ENCODE measurements at regions not wholly inside any gene's neighbourhood (a gene's known extent, or its start where the extent isn't known, plus 50 kb on each side); places are given as distances from the start of the nearest gene placed in this dataset.

- Histone ChIP-seq H3K4me1 (no peaks in the 10 kb centered on the region), H3K4me3 (no peak overlapping the region), H3K27ac (no peak overlapping the region), H3K4me2 (no peak overlapping the region), H3K9me3 (no peaks in the 10 kb centered on the region)
- FAIRE-seq = no peak
- ATAC-seq = no peak
- ChIA-PET CTCF (no interaction called here), POLR2A (no interaction called here)
- no peak for DNase-seq (ENCODE audit: low read depth in 1 of 2, low spot score in 1 of 2)
- TF ChIP-seq CTCF (IDR thresholded peaks at IDR 0.05) = no peak
- TF ChIP-seq RAD21 (conservative IDR thresholded peaks at IDR 0.05 in 1 of 2, IDR thresholded peaks at IDR 0.05 in 1 of 2) = no peak
- no peak for TF ChIP-seq SREBF2 (IDR thresholded peaks at IDR 0.05)
- TF ChIP-seq HMGXB4 (CRISPR knock-in tag; IDR thresholded peaks at IDR 0.05; ENCODE audit: borderline replicate concordance) = no peak
- no peak for TF ChIP-seq TP53 (CRISPR knock-in tag; IDR thresholded peaks at IDR 0.05)
- no peak for TF ChIP-seq ZNF302 (CRISPR knock-in tag; IDR thresholded peaks at IDR 0.05)
- no peak for TF ChIP-seq CBX2 (IDR thresholded peaks at IDR 0.05; ENCODE audit: borderline replicate concordance, low read depth)
- 22% methylated on average over 3 of the region's 3 CpGs for WGBS (ENCODE audit: missing lambda C conversion rate)
Observed at GRCh38 chr11:98549571-98549970, 471.2 kb upstream of the CNTN5 start.

GRCh38 chr11:98559961-98560360, 460.8 kb upstream of the CNTN5 start:
- FAIRE-seq (no peak), ATAC-seq (no peak), DNase-seq (ENCODE audit: low read depth in 1 of 2, low spot score in 1 of 2) (no peak)
- no peaks in the 10 kb centered on the region for H3K4me1 ChIP-seq
- ChIA-PET CTCF (no interaction called here), POLR2A (no interaction called here)
- H3K4me3 ChIP-seq = no peak overlapping the region
- H3K4me2 ChIP-seq = no peak overlapping the region
- H3K27ac ChIP-seq = no peak overlapping the region
- TF ChIP-seq GATA3 (IDR thresholded peaks at IDR 0.05; ENCODE audit: borderline replicate concordance) (no peak), ATOH8 (CRISPR knock-in tag; IDR thresholded peaks at IDR 0.05; ENCODE audit: low read depth) (no peak), ZNF302 (CRISPR knock-in tag; IDR thresholded peaks at IDR 0.05) (no peak), E2F6 (IDR thresholded peaks at IDR 0.05; ENCODE audit: borderline replicate concordance, low read depth) (no peak), ZFP36 (IDR thresholded peaks at IDR 0.05; ENCODE audit: borderline replicate concordance, partially characterized antibody) (no peak), CBX8 (IDR thresholded peaks at IDR 0.05) (no peak), RARB (CRISPR knock-in tag; IDR thresholded peaks at IDR 0.05) (no peak), ESRRA (IDR thresholded peaks at IDR 0.05; ENCODE audit: borderline replicate concordance, low read length) (no peak), NPAS2 (CRISPR knock-in tag; IDR thresholded peaks at IDR 0.05; ENCODE audit: borderline replicate concordance) (no peak), SREBF2 (IDR thresholded peaks at IDR 0.05) (no peak), USF2 (IDR thresholded peaks at IDR 0.05) (no peak), CBX2 (IDR thresholded peaks at IDR 0.05; ENCODE audit: borderline replicate concordance, low read depth) (no peak), NFE2L2 (conservative IDR thresholded peaks at IDR 0.05; ENCODE audit: low read length) (no peak), RNF2 (IDR thresholded peaks at IDR 0.05; ENCODE audit: borderline replicate concordance, low read depth) (no peak), ZC3H11A (IDR thresholded peaks at IDR 0.05) (no peak)
- no peaks in the 10 kb centered on the region for H3K9me3 ChIP-seq

Measured in A549 (cell line).